Effector memory CD4-positive, alpha-beta T cell (primary cell): ENCODE measurements at regions not wholly inside any gene's neighbourhood (a gene's known extent, or its start where the extent isn't known, plus 50 kb on each side); places are given as distances from the start of the nearest gene placed in this dataset.

ENCODE experiments used
- DNase-seq, 3 donors: peaks; one replicate each; pipeline ENCODE4 v3.0.0-alpha.2; 2020
- H3K27ac ChIP-seq: 2 replicates; pipeline ENCODE4 v1.7.0; 2013; ENCODE audit warnings: mild to moderate bottlenecking, low read length, moderate library complexity; ENCODE audit not compliant: insufficient read depth, poor library complexity, severe bottlenecking
- H3K27me3 ChIP-seq: replicated peaks from 2 replicates; pipeline ENCODE4 v1.7.0; 2013; ENCODE audit warnings: mild to moderate bottlenecking, low read length; ENCODE audit not compliant: insufficient read depth, control insufficient read depth, poor library complexity, severe bottlenecking
- H3K36me3 ChIP-seq: 2 replicates; pipeline ENCODE4 v1.7.0; 2013; ENCODE audit warnings: mild to moderate bottlenecking, low read length, moderate library complexity; ENCODE audit not compliant: control insufficient read depth, insufficient read depth
- H3K4me1 ChIP-seq: 2 replicates; pipeline ENCODE4 v1.7.0; 2013; ENCODE audit warnings: low read length, mild to moderate bottlenecking; ENCODE audit not compliant: control insufficient read depth, insufficient read depth, poor library complexity, severe bottlenecking
- H3K4me3 ChIP-seq: 2 replicates; pipeline ENCODE4 v1.7.0; 2013; ENCODE audit warnings: low read length, low read depth, mild to moderate bottlenecking; ENCODE audit not compliant: insufficient read depth, poor library complexity, severe bottlenecking
- H3K9me3 ChIP-seq: 2 replicates; pipeline ENCODE4 v1.7.0; 2013; ENCODE audit warnings: mild to moderate bottlenecking, low read length, moderate library complexity; ENCODE audit not compliant: control insufficient read depth

- H3K4me1 ChIP-seq, result no peaks in the 10 kb centered on the region
- H3K9me3 ChIP-seq, result no peaks in the 10 kb centered on the region
- H3K36me3 ChIP-seq, result no peaks in the 10 kb centered on the region
- H3K4me3 ChIP-seq, result no peak overlapping the region
- DNase-seq, result no peak
- no peak overlapping the region for H3K27ac ChIP-seq
- H3K27me3 ChIP-seq, result no peaks in the 10 kb centered on the region
These were observed 509.9 kb downstream of the ZNF608 start for GRCh38 chr5:124236361-124237205.

DNA sequence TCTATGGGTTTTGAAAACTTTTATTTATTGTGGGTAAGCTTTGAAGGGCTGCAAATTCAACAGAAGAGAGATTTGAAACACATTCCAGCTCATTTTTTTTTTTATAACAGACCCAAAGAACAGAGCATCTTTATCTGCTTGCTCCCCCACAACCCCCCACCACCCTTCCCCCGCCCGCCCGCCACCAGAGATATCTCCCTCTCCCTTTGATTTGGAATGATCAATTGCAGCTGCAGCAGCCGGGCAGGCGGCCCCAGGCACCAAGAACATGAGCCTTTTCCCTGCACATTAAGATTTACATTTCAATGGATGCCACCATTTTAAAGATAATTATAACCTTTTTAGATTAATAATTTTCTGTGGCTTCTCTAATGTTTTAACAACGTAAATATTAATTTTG, 510.9 kb downstream of the ZNF608 start:
- Histone ChIP-seq H3K27ac (no peak overlapping the region), H3K4me1 (no peaks in the 10 kb centered on the region), H3K36me3 (no peaks in the 10 kb centered on the region), H3K9me3 (no peaks in the 10 kb centered on the region), H3K27me3 (no peaks in the 10 kb centered on the region), H3K4me3 (no peak overlapping the region)
- no peak for DNase-seq

GRCh38 chr5:124234770-124235562, 511.5 kb downstream of the ZNF608 start:
- no peaks in the 10 kb centered on the region for H3K27me3 ChIP-seq

DNA sequence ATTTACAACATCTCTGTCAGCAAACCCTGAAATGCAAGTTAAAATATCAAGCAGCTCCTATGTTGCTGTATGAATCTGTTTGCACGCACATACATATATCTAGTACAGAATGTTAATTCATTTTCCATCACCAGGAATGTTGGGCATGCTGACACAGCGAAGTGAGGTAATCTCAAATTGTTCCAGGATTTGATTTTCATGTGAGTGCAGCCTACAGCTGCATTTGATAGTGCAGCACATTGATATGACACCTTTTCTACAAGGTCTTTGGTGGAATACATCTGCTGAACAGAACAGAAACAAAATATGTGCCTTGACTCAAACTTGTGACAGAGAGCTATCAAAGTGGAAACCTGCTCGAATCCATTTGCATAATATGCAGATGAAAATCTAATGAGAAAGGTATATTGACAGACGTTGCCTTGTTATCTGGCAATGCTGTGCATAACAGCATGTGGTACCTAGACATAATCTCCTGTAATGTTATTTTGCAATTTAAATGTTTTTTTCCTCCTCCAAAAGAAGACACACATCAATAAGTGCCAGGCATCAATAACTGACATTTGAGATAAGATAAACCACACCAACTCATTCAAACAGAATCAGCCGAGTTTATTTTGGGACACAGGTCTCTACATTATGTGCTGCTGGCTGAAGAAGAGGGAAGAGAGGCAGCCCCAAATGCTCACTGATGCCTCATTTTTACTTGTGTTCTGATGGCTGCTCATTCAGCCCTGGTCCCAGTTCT, 512.2 kb downstream of the ZNF608 start:
- DNase-seq, result no peak
- Histone ChIP-seq H3K4me1 (no peaks in the 10 kb centered on the region), H3K27me3 (no peaks in the 10 kb centered on the region), H3K36me3 (no peaks in the 10 kb centered on the region), H3K4me3 (no peak overlapping the region), H3K9me3 (no peaks in the 10 kb centered on the region), H3K27ac (no peak overlapping the region)

More at GRCh38 chr5:124234770-124235562, 511.5 kb downstream of the ZNF608 start:
- no peak overlapping the region for H3K4me3 ChIP-seq
- H3K9me3 ChIP-seq, result no peaks in the 10 kb centered on the region
- no peaks in the 10 kb centered on the region for H3K36me3 ChIP-seq
- H3K27ac ChIP-seq, result no peak overlapping the region
- H3K4me1 ChIP-seq, result no peaks in the 10 kb centered on the region
- DNase-seq, result no peak

DNA sequence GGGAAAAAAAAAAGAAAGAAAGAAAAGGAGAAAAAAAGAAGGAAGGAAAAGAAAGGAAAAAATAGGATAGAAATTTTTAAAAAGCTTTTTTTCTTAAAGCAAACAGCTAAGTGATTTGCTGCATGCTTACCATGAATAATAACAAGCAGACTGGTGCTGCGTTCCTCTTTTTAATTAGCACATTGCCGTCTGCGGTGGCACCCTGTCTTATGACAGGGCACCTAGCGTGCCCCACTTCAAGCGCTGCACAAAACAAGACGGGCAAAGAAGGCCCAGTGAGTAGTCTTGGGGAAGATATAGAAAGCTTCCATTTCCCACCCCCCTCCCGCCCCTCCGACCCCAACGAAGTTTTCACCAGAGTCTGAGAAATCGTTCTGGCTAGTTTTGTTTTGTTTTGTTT, 513.9 kb downstream of the ZNF608 start:
- no peak for DNase-seq
- Histone ChIP-seq H3K27ac (no peak overlapping the region), H3K27me3 (no peaks in the 10 kb centered on the region)

DNA sequence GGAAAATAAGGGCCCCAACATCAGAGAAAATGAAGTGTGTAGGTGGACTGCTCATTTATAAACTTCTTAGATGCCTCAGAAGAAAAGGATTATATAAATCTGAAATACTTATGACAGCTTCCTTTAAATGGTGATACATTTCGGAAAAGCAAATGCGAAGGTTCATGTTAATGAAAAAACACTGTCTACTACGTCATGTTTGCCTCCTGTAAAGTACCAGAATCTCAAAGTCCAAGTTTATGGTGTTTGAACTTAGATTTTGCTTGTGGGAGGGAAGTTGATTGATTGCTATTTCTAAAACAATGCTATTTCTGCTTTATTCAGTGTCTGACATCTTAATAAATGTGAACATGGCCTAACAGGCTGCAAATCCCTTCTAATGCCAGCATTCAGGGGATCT, 514.6 kb downstream of the ZNF608 start:
- no peaks in the 10 kb centered on the region for H3K9me3 ChIP-seq
- no peaks in the 10 kb centered on the region for H3K36me3 ChIP-seq
- H3K4me1 ChIP-seq, result no peaks in the 10 kb centered on the region
- H3K27me3 ChIP-seq, result no peaks in the 10 kb centered on the region
- H3K4me3 ChIP-seq, result no peak overlapping the region
- DNase-seq, result no peak
- no peak overlapping the region for H3K27ac ChIP-seq

More for the DNA sequence above, 513.9 kb downstream of the ZNF608 start:
- Histone ChIP-seq H3K36me3 (no peaks in the 10 kb centered on the region), H3K4me3 (no peak overlapping the region), H3K4me1 (no peaks in the 10 kb centered on the region), H3K9me3 (no peaks in the 10 kb centered on the region)

DNA sequence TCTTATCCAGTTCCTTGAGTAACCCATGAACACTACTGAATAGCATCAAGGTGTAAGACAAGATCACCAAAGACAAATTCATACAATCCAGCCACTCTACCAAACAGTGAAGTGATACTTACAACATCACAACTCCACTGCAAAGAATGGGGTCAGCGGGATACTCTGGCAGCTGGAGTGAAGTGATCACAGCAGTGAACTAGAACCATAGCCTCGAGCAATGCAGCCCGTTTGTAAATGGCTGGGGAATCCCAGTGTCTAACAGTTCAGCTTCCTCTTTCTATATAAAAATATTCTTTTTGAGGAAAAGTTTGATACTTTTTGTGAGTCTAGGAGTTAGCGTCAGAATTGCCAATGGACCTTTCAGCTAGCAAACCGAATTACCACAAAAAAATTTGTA, 515.2 kb downstream of the ZNF608 start:
- no peak for DNase-seq
- no peaks in the 10 kb centered on the region for H3K4me1 ChIP-seq
- H3K27ac ChIP-seq, result no peak overlapping the region
- no peak overlapping the region for H3K4me3 ChIP-seq
- no peaks in the 10 kb centered on the region for H3K27me3 ChIP-seq
- no peaks in the 10 kb centered on the region for H3K9me3 ChIP-seq
- no peaks in the 10 kb centered on the region for H3K36me3 ChIP-seq

GRCh38 chr5:124230456-124230855, 516.0 kb downstream of the ZNF608 start:
- Histone ChIP-seq H3K4me1 (no peaks in the 10 kb centered on the region), H3K27ac (no peak overlapping the region), H3K27me3 (no peaks in the 10 kb centered on the region), H3K9me3 (no peaks in the 10 kb centered on the region), H3K36me3 (no peaks in the 10 kb centered on the region), H3K4me3 (no peak overlapping the region)
- no peak for DNase-seq

GRCh38 chr5:124229352-124229751, 517.1 kb downstream of the ZNF608 start:
- no peaks in the 10 kb centered on the region for H3K36me3 ChIP-seq
- no peaks in the 10 kb centered on the region for H3K4me1 ChIP-seq
- H3K4me3 ChIP-seq, result no peak overlapping the region
- H3K9me3 ChIP-seq, result no peaks in the 10 kb centered on the region
- no peaks in the 10 kb centered on the region for H3K27me3 ChIP-seq
- no peak for DNase-seq
- H3K27ac ChIP-seq, result no peak overlapping the region
